Right lobe of liver (tissue), 4 donors: ENCODE measurements at regions not wholly inside any gene's neighbourhood (a gene's known extent, or its start where the extent isn't known, plus 50 kb on each side); places are given as distances from the start of the nearest gene placed in this dataset.

ENCODE experiments used
- CTCF ChIP-seq, 4 donors: fragments of 200-600 bp in 3 of 4; fragments of 450-650 bp in 1 of 4; IDR thresholded peaks; one replicate each; pipeline versions ENCODE4 v1.5.1 to v1.8.0; 2016 to 2022; ENCODE audit warnings: antibody characterized with exemption in 4 of 4, mild to moderate bottlenecking in 2 of 4
- POLR2A ChIP-seq: fragments of 450-650 bp; IDR thresholded peaks from one replicate; pipeline ENCODE4 v1.6.1; 2017; ENCODE audit warnings: antibody characterized with exemption, mild to moderate bottlenecking
- donor health status: DM: no; HTN: no; CAD: no.
- donor health status: DM: no; HTN: no; CAD: no.
- donor health status: DM: no; HTN: yes; CAD: no.

- no peak for TF ChIP-seq CTCF (IDR thresholded peaks at IDR 0.05)
- no peak for TF ChIP-seq POLR2A
Measured at GRCh38 chr9:10928372-10928771, 315.6 kb upstream of the PTPRD start.
